Activated B cell treated with CpG ODN at 0.5 μM for 24 hours (primary cell): ENCODE measurements at regions not wholly inside any gene's neighbourhood (a gene's known extent, or its start where the extent isn't known, plus 50 kb on each side); places are given as distances from the start of the nearest gene placed in this dataset.
"Not testable (repeated sequence)": the region's sequence is repeated elsewhere in the genome, so short reads cannot be mapped to it uniquely, and the experiment has no call there.

ENCODE experiments used
- ATAC-seq: fragments of 200-7000 bp; cut with Tn5 transposase; one replicate; pipeline ENCODE4 v1.10.0; 2021; ENCODE audit warnings: low read depth, mild to moderate bottlenecking, moderate library complexity
- CTCF ChIA-PET: fragments of 350-600 bp; sonication (Branson Sonifier 250); formaldehyde crosslinking; loops from one replicate; lab custom pipeline; 2021; ENCODE audit warnings: antibody characterized with exemption; lab: Charles Lee
- POLR2A ChIA-PET: fragments of 350-600 bp; sonication (Branson Sonifier 250); formaldehyde crosslinking; loops from one replicate; lab custom pipeline; 2021; ENCODE audit warnings: antibody characterized with exemption; lab: Charles Lee
- DNase-seq: peaks from one replicate; pipeline ENCODE4 v3.0.0; 2022
- H3K27ac Mint-ChIP-seq: one replicate; pipeline ENCODE4 v1.8.0; 2020; ENCODE audit warnings: mixed read lengths
- H3K27me3 Mint-ChIP-seq: one replicate; pipeline ENCODE4 v1.8.0; 2021; ENCODE audit warnings: mixed read lengths
- H3K36me3 Mint-ChIP-seq: one replicate; pipeline ENCODE4 v1.8.0; 2021; ENCODE audit warnings: low read depth, mixed read lengths
- H3K4me1 Mint-ChIP-seq: one replicate; pipeline ENCODE4 v1.8.0; 2021; ENCODE audit warnings: mixed read lengths
- H3K4me3 Mint-ChIP-seq: one replicate; pipeline ENCODE4 v1.8.0; 2020; ENCODE audit warnings: mild to moderate bottlenecking, mixed read lengths
- H3K9me3 Mint-ChIP-seq: one replicate; pipeline ENCODE4 v1.8.0; 2020; ENCODE audit warnings: mixed read lengths
- CTCF ChIP-seq: fragments of 200-600 bp; IDR thresholded peaks from one replicate; pipeline ENCODE4 v1.8.0; 2022; ENCODE audit warnings: antibody characterized with exemption, mild to moderate bottlenecking
- intact Hi-C: fragments of 100-400 bp; cut with micrococcal nuclease; formaldehyde crosslinking; loops from one replicate; pipeline ENCODE4 v1.15.1; 2024

- ChIA-PET CTCF (no interaction called here), POLR2A (no interaction called here)
- H3K4me1 Mint-ChIP-seq = no peaks in the 10 kb centered on the region
- H3K4me3 Mint-ChIP-seq = no peak overlapping the region
- no peaks in the 10 kb centered on the region for H3K36me3 Mint-ChIP-seq
- H3K27ac Mint-ChIP-seq = no peak overlapping the region
- TF ChIP-seq CTCF = no peak
- no peak for DNase-seq
- intact Hi-C loops = no loop called here
- ATAC-seq = no peak
- H3K27me3 Mint-ChIP-seq = peaks cover 11% of the 10 kb centered on the region
- no peaks in the 10 kb centered on the region for H3K9me3 Mint-ChIP-seq
Measured at GRCh38 chr2:237000481-237000880, 85.2 kb upstream of the COPS8 start.

GRCh38 chr2:237005341-237005740 lies 80.3 kb upstream of the COPS8 start:
- not testable (repeated sequence) for H3K27me3 Mint-ChIP-seq

GRCh38 chr2:237011206-237011795 lies 74.4 kb upstream of the COPS8 start:
- intact Hi-C loops = no loop called here
- H3K9me3 Mint-ChIP-seq = no peaks in the 10 kb centered on the region
- ATAC-seq = no peak
- no peak overlapping the region for H3K27ac Mint-ChIP-seq
- no peaks in the 10 kb centered on the region for H3K36me3 Mint-ChIP-seq
- TF ChIP-seq CTCF = no peak
- H3K4me3 Mint-ChIP-seq = no peak overlapping the region
- peaks cover 4% of the 10 kb centered on the region for H3K27me3 Mint-ChIP-seq
- DNase-seq = no peak
- POLR2A ChIA-PET = no interaction called here
- CTCF ChIA-PET = no interaction called here
- H3K4me1 Mint-ChIP-seq = no peaks in the 10 kb centered on the region

More at GRCh38 chr2:237005341-237005740, 80.3 kb upstream of the COPS8 start:
- H3K36me3 Mint-ChIP-seq, H3K4me3 Mint-ChIP-seq, CTCF ChIA-PET, ATAC-seq, DNase-seq, H3K4me1 Mint-ChIP-seq, intact Hi-C loops, H3K9me3 Mint-ChIP-seq, POLR2A ChIA-PET, H3K27ac Mint-ChIP-seq: not testable (repeated sequence)

- CTCF ChIA-PET = no interaction called here
- H3K27me3 Mint-ChIP-seq = peaks cover 4% of the 10 kb centered on the region
- H3K27ac Mint-ChIP-seq = no peak overlapping the region
- no peaks in the 10 kb centered on the region for H3K4me1 Mint-ChIP-seq
- POLR2A ChIA-PET = no interaction called here
- ATAC-seq (no peak), DNase-seq (no peak)
- H3K9me3 Mint-ChIP-seq = no peaks in the 10 kb centered on the region
- no peak for TF ChIP-seq CTCF
- no peaks in the 10 kb centered on the region for H3K36me3 Mint-ChIP-seq
- no peak overlapping the region for H3K4me3 Mint-ChIP-seq
- intact Hi-C loops = no loop called here
Measured at GRCh38 chr2:237012004-237012403, 73.7 kb upstream of the COPS8 start.

GRCh38 chr2:237012577-237013267 lies 73.0 kb upstream of the COPS8 start:
- Mint-ChIP-seq H3K4me3 (no peak overlapping the region), H3K27ac (no peak overlapping the region), H3K4me1 (no peaks in the 10 kb centered on the region), H3K9me3 (no peaks in the 10 kb centered on the region), H3K36me3 (no peaks in the 10 kb centered on the region), H3K27me3 (peaks cover 4% of the 10 kb centered on the region)
- ChIA-PET POLR2A (no interaction called here), CTCF (no interaction called here)
- no peak for TF ChIP-seq CTCF
- intact Hi-C loops = no loop called here
- DNase-seq = no peak
- ATAC-seq = no peak
